IPS-20b (cell line): ENCODE measurements at regions not wholly inside any gene's neighbourhood (a gene's known extent, or its start where the extent isn't known, plus 50 kb on each side); places are given as distances from the start of the nearest gene placed in this dataset.

Source experiments
- H3K27ac ChIP-seq: one replicate; pipeline ENCODE4 v1.5.1; 2013; ENCODE audit warnings: low read length
- H3K27me3 ChIP-seq: 2 replicates; pipeline ENCODE4 v1.6.1; 2013; ENCODE audit warnings: mild to moderate bottlenecking, low read length, inconsistent platforms; ENCODE audit not compliant: insufficient read depth
- H3K36me3 ChIP-seq: 2 replicates; pipeline ENCODE4 v1.6.1; 2013; ENCODE audit warnings: low read depth, mild to moderate bottlenecking, inconsistent platforms, low read length, moderate library complexity; ENCODE audit not compliant: insufficient read depth
- H3K4me1 ChIP-seq: 2 replicates; pipeline ENCODE4 v1.6.1; 2013; ENCODE audit warnings: mild to moderate bottlenecking, control low read depth, inconsistent platforms, low read length, moderate library complexity; ENCODE audit not compliant: insufficient read depth
- H3K4me3 ChIP-seq: 2 replicates; pipeline ENCODE4 v1.5.1; 2013; ENCODE audit warnings: mild to moderate bottlenecking, low read length, inconsistent platforms
- H3K9ac ChIP-seq: 2 replicates; pipeline ENCODE4 v1.6.1; 2013; ENCODE audit warnings: low read depth, mild to moderate bottlenecking, inconsistent platforms, low read length, moderate library complexity
- H3K9me3 ChIP-seq: 2 replicates; pipeline ENCODE4 v1.6.1; 2013; ENCODE audit warnings: mild to moderate bottlenecking, low read depth, low read length, inconsistent platforms; ENCODE audit not compliant: insufficient read depth

DNA sequence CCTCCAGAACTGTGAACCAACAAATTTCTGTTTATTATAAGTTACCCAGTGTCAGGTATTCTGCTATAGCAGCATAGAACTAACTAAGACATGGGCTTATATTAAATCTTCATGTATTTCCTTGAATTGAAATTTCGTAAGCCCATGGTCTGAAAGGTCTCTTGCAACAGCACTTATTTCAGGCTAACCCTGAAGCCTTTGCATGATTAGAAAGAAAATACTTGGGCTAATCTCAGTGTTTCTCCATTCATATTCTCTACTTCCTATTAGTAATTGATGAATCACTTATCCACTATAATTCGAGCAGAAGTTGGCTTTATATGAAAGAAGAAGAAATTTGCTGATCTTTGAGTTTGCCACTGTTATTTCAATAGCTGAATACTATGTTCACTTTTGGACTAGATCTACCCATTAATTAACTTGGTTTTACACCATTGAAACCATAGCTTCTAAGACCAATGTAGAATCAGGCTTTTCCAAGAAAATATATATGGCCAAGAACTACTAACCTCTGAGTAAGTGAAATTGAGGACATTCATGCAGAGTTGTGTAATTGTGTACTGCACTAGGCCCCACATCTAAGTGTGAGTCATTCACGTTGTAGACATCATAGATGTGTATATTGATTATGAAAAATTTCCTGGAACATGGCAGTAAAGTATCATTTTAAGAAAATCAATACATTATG lies 731.6 kb downstream of the SOCS6 start:
- Histone ChIP-seq H3K4me1 (no peaks in the 10 kb centered on the region), H3K36me3 (no peaks in the 10 kb centered on the region), H3K9me3 (no peaks in the 10 kb centered on the region), H3K27me3 (no peaks in the 10 kb centered on the region), H3K4me3 (no peak overlapping the region), H3K9ac (no peak overlapping the region), H3K27ac (no peak overlapping the region)

- Histone ChIP-seq H3K36me3 (no peaks in the 10 kb centered on the region), H3K27ac (no peak overlapping the region), H3K4me3 (no peak overlapping the region), H3K9me3 (no peaks in the 10 kb centered on the region), H3K9ac (no peak overlapping the region), H3K4me1 (no peaks in the 10 kb centered on the region), H3K27me3 (no peaks in the 10 kb centered on the region)
Measured at GRCh38 chr18:71018816-71019215, 730.0 kb downstream of the SOCS6 start.

DNA sequence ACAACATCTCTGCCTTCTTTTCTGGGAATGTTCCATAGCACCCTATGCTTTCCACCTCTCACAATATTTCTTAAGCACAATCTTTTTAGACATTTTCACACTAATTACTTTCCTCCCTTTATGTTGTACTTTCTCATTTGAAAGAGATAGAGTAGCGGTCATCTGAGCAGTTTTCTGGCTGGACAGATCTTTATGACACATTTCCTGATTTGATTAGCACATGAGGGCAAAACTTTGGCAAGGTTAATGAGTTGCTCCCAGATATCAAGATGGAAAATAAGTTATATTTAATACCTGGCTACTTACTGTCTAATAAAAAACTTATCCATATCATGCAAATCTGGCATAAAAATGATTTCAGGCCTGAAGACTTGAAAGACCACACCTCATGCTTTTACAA lies 723.9 kb downstream of the SOCS6 start:
- Histone ChIP-seq H3K4me3 (no peak overlapping the region), H3K9me3 (no peaks in the 10 kb centered on the region), H3K27me3 (no peaks in the 10 kb centered on the region), H3K9ac (no peak overlapping the region), H3K36me3 (no peaks in the 10 kb centered on the region), H3K27ac (no peak overlapping the region), H3K4me1 (no peaks in the 10 kb centered on the region)

DNA sequence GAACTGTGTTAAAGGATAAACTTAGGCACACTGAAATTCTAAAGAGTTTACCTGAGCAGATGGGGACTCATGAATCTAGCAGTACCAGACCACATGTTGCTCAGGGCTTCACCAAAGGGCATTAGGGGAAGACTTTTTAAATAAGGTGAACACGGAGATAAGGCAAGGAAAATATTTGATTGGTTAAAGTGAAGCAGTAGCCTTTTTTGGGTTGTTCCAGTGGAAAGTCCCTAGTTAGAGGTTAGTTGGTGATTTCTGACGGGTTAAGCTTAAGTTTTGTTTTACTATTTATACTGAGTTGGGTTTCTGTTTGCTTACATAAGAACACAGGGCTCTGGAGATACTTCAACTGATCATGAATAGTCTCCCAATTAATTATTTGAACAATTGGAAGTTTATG lies 722.5 kb downstream of the SOCS6 start:
- no peak overlapping the region for H3K4me3 ChIP-seq
- no peaks in the 10 kb centered on the region for H3K9me3 ChIP-seq
- no peak overlapping the region for H3K27ac ChIP-seq
- H3K36me3 ChIP-seq = no peaks in the 10 kb centered on the region
- no peaks in the 10 kb centered on the region for H3K27me3 ChIP-seq
- H3K4me1 ChIP-seq = no peaks in the 10 kb centered on the region
- no peak overlapping the region for H3K9ac ChIP-seq

GRCh38 chr18:71008257-71008656 lies 719.4 kb downstream of the SOCS6 start:
- H3K27ac ChIP-seq = no peak overlapping the region
- no peaks in the 10 kb centered on the region for H3K36me3 ChIP-seq
- no peaks in the 10 kb centered on the region; the same call in 1 of the 2 replicates for H3K4me1 ChIP-seq
- no peaks in the 10 kb centered on the region for H3K27me3 ChIP-seq
- no peak overlapping the region for H3K9ac ChIP-seq
- H3K9me3 ChIP-seq = no peaks in the 10 kb centered on the region
- no peak overlapping the region for H3K4me3 ChIP-seq

GRCh38 chr18:71001597-71001996 lies 712.8 kb downstream of the SOCS6 start:
- Histone ChIP-seq H3K9me3 (no peaks in the 10 kb centered on the region), H3K4me3 (no peak overlapping the region), H3K27me3 (no peaks in the 10 kb centered on the region), H3K4me1 (no peaks in the 10 kb centered on the region; the same call in 1 of the 2 replicates), H3K9ac (no peak overlapping the region), H3K27ac (no peak overlapping the region), H3K36me3 (no peaks in the 10 kb centered on the region)

DNA sequence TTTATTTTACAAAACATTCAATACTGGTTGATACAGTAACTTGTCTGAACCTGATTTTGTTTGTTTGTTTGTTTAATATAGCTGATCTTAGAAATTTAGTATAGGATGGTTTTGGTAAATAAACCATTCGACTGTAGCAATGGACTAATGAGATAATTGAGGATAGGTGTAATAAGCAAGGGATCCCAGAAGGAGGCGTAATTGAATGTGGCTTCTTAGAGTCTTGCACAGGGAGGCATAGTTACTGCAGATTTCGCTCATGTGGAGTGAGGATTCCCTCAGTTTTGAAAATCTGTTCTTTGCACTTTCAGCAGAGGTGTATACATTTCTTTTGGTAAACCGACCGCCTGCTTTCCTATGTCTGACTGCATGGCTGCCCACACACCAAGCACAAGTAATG lies 709.6 kb downstream of the SOCS6 start:
- Histone ChIP-seq H3K9me3 (no peaks in the 10 kb centered on the region), H3K27me3 (no peaks in the 10 kb centered on the region), H3K9ac (no peak overlapping the region), H3K36me3 (no peaks in the 10 kb centered on the region), H3K4me1 (no peaks in the 10 kb centered on the region), H3K4me3 (no peak overlapping the region), H3K27ac (no peak overlapping the region)

- no peaks in the 10 kb centered on the region for H3K36me3 ChIP-seq
- H3K27ac ChIP-seq = no peak overlapping the region
- no peaks in the 10 kb centered on the region for H3K27me3 ChIP-seq
- no peaks in the 10 kb centered on the region for H3K4me1 ChIP-seq
- H3K4me3 ChIP-seq = no peak overlapping the region
- no peak overlapping the region for H3K9ac ChIP-seq
- H3K9me3 ChIP-seq = no peaks in the 10 kb centered on the region
Measured at GRCh38 chr18:70994116-70994515, 705.3 kb downstream of the SOCS6 start.

GRCh38 chr18:70991577-70991976 lies 702.7 kb downstream of the SOCS6 start:
- Histone ChIP-seq H3K27ac (no peak overlapping the region), H3K4me3 (no peak overlapping the region), H3K4me1 (no peaks in the 10 kb centered on the region)

GRCh38 chr18:70985948-70986347 lies 697.1 kb downstream of the SOCS6 start:
- Histone ChIP-seq H3K27me3 (no peaks in the 10 kb centered on the region), H3K27ac (no peak overlapping the region), H3K9ac (no peak overlapping the region), H3K36me3 (no peaks in the 10 kb centered on the region), H3K4me3 (no peak overlapping the region), H3K9me3 (peaks cover 55% of the 10 kb centered on the region), H3K4me1 (no peaks in the 10 kb centered on the region)

More at GRCh38 chr18:70991577-70991976, 702.7 kb downstream of the SOCS6 start:
- no peaks in the 10 kb centered on the region for H3K27me3 ChIP-seq
- H3K36me3 ChIP-seq = no peaks in the 10 kb centered on the region
- H3K9ac ChIP-seq = no peak overlapping the region
- peaks cover 23% of the 10 kb centered on the region for H3K9me3 ChIP-seq

DNA sequence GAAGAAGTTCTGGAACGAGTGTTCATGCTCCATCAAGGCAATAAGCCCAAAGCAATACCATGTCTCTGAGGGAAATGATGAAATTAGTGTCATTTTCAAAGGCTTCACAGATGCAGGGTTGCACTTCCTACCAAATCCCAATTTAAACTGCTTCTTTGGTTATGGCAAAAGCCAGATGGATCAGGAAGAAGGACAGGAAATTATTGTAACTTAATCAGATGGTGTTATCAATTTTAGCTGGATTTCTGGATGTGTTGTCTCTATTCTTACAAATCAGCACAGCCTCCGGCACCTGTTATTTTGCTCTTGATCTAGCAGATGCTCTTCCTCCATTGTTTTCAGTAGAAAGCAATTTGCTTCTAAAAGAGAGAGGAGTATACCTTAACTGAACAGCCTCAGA lies 693.4 kb downstream of the SOCS6 start:
- Histone ChIP-seq H3K4me1 (no peaks in the 10 kb centered on the region), H3K27me3 (no peaks in the 10 kb centered on the region), H3K4me3 (no peak overlapping the region), H3K9me3 (peaks cover 39% of the 10 kb centered on the region), H3K9ac (no peak overlapping the region), H3K27ac (no peak overlapping the region), H3K36me3 (no peaks in the 10 kb centered on the region)

DNA sequence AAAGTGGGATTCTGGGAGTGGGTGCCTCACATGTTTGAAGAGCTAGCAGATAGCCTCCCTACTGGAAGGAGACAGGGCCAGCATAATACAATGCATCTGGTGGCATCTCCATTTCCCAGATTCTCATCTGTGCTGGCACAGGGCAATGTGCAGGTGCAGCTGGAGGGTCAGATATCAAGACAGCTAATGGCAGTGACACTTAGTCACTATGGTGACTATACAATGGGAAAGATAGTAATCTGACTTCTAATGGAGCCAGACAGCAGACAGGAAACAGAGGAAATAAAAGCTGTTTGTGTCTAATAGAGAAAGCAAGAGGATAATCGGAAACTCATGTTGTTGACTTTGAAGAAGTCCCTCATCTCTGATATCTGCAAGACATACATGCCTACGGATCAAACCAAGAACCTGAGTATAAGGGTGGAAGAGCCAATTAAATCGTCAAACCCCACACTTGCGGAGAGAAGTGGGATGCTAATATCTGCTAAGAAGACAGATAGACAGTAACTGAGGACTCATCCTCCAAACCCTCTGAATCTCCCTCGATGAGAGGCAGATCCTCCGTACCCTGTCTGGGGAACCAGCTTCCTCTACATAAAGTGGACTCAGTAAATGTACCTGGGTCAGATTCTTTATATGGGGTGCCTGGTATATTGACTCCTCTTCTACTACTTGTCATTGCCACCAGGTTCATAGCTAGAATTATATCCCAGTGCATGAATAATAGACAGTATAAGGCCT lies 692.7 kb downstream of the SOCS6 start:
- Histone ChIP-seq H3K4me3 (no peak overlapping the region), H3K27ac (no peak overlapping the region), H3K9ac (no peak overlapping the region), H3K4me1 (no peaks in the 10 kb centered on the region), H3K27me3 (no peaks in the 10 kb centered on the region), H3K9me3 (peaks cover 32% of the 10 kb centered on the region), H3K36me3 (no peaks in the 10 kb centered on the region)
